OCI-LY3 (cell line): ENCODE measurements at regions not wholly inside any gene's neighbourhood (a gene's known extent, or its start where the extent isn't known, plus 50 kb on each side); places are given as distances from the start of the nearest gene placed in this dataset.
"Not testable (repeated sequence)": the region's sequence is repeated elsewhere in the genome, so short reads cannot be mapped to it uniquely, and the experiment has no call there.

Experiments used
- H2AFZ ChIP-seq: fragments of 200-600, 300-600 bp; shearing (Covaris generic); 2 replicates; pipeline ENCODE4 v1.6.0; 2014; ENCODE audit warnings: antibody characterized with exemption, low read depth, low read length
- H3K27ac ChIP-seq: fragments of 200-600, 300-600 bp; sonication (generic); 2 replicates; pipeline ENCODE4 v1.5.1; 2014; ENCODE audit warnings: mild to moderate bottlenecking, low read length, moderate library complexity, mixed read lengths
- H3K27me3 ChIP-seq: fragments of 200-600, 300-600 bp; sonication (generic); 2 replicates; pipeline ENCODE4 v1.6.1; 2014; ENCODE audit warnings: low read depth, low read length, mixed read lengths
- H3K36me3 ChIP-seq: fragments of 200-600, 300-600 bp; sonication (generic); replicated peaks from 2 replicates; pipeline ENCODE3; 2014; ENCODE audit warnings: low read depth, low read length, mixed read lengths
- H3K4me1 ChIP-seq: fragments of 300-600, 200-600 bp; sonication (generic); 2 replicates; pipeline ENCODE4 v1.6.1; 2014; ENCODE audit warnings: low read length, mixed read lengths
- H3K4me2 ChIP-seq: fragments of 200-600, 300-600 bp; sonication (generic); 2 replicates; pipeline ENCODE4 v1.6.1; 2014; ENCODE audit warnings: low read length, mixed read lengths
- H3K4me3 ChIP-seq: fragments of 300-600, 200-600 bp; sonication (generic); 2 replicates; pipeline ENCODE4 v1.5.1; 2014; ENCODE audit warnings: antibody characterized with exemption, mild to moderate bottlenecking, low read length, moderate library complexity
- H3K79me2 ChIP-seq: fragments of 300-600, 200-600 bp; shearing (Covaris generic); 2 replicates; pipeline ENCODE4 v1.6.1; 2014; ENCODE audit warnings: mild to moderate bottlenecking, low read length, mixed read lengths
- H3K9ac ChIP-seq: fragments of 300-600, 200-600 bp; shearing (Covaris generic); 2 replicates; pipeline ENCODE4 v1.6.0; 2014; ENCODE audit warnings: mild to moderate bottlenecking, low read length, moderate library complexity
- H3K9me3 ChIP-seq: fragments of 200-600, 300-600 bp; shearing (Covaris generic); 2 replicates; pipeline ENCODE4 v1.6.1; 2014; ENCODE audit warnings: low read length, mixed read lengths; ENCODE audit not compliant: insufficient read depth
- H4K20me1 ChIP-seq: fragments of 200-600, 300-600 bp; sonication (generic); 2 replicates; pipeline ENCODE4 v1.6.1; 2016; ENCODE audit warnings: low read length, mixed read lengths; ENCODE audit not compliant: insufficient read depth
- EZH2phosphoT487 ChIP-seq: fragments of 200-600 bp; shearing (Covaris generic); IDR thresholded peaks from 2 replicates; pipeline ENCODE4 v1.6.1; 2018; ENCODE audit warnings: antibody characterized with exemption, mixed run types, low read depth
- TF ChIP-seq, protein P1 (sequence below): fragments of 200-600, 300-600 bp; sonication (generic); IDR thresholded peaks from 2 replicates; pipeline ENCODE4 v1.5.1; 2014; ENCODE audit warnings: antibody characterized with exemption, low read length, low read depth

GRCh38 chr5:68861099-68861498 lies 232.7 kb upstream of the SLC30A5 start:
- Histone ChIP-seq H3K9ac (no peak overlapping the region), H4K20me1 (no peaks in the 10 kb centered on the region), H3K79me2 (no peaks in the 10 kb centered on the region), H3K27ac (no peak overlapping the region), H3K9me3 (no peaks in the 10 kb centered on the region), H3K27me3 (no peaks in the 10 kb centered on the region), H3K4me2 (no peak overlapping the region), H3K4me1 (no peaks in the 10 kb centered on the region), H3K36me3 (no peaks in the 10 kb centered on the region), H2AFZ (no peak overlapping the region), H3K4me3 (no peak overlapping the region)
- TF ChIP-seq, protein P1, sequence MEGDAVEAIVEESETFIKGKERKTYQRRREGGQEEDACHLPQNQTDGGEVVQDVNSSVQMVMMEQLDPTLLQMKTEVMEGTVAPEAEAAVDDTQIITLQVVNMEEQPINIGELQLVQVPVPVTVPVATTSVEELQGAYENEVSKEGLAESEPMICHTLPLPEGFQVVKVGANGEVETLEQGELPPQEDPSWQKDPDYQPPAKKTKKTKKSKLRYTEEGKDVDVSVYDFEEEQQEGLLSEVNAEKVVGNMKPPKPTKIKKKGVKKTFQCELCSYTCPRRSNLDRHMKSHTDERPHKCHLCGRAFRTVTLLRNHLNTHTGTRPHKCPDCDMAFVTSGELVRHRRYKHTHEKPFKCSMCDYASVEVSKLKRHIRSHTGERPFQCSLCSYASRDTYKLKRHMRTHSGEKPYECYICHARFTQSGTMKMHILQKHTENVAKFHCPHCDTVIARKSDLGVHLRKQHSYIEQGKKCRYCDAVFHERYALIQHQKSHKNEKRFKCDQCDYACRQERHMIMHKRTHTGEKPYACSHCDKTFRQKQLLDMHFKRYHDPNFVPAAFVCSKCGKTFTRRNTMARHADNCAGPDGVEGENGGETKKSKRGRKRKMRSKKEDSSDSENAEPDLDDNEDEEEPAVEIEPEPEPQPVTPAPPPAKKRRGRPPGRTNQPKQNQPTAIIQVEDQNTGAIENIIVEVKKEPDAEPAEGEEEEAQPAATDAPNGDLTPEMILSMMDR: no peak
- TF ChIP-seq EZH2phosphoT487: no peak

- Histone ChIP-seq H3K36me3 (no peaks in the 10 kb centered on the region), H3K9me3 (no peaks in the 10 kb centered on the region), H3K27ac (no peak overlapping the region), H3K4me2 (no peak overlapping the region), H3K27me3 (no peaks in the 10 kb centered on the region), H3K4me1 (no peaks in the 10 kb centered on the region), H3K79me2 (no peaks in the 10 kb centered on the region), H2AFZ (no peak overlapping the region), H3K4me3 (no peak overlapping the region), H3K9ac (no peak overlapping the region), H4K20me1 (no peaks in the 10 kb centered on the region)
- no peak for TF ChIP-seq EZH2phosphoT487
- TF ChIP-seq, protein P1: no peak
These were observed 231.3 kb upstream of the SLC30A5 start for GRCh38 chr5:68862560-68862959.

- H2AFZ ChIP-seq, H3K9me3 ChIP-seq, H4K20me1 ChIP-seq, H3K79me2 ChIP-seq, H3K36me3 ChIP-seq, H3K4me2 ChIP-seq, H3K4me3 ChIP-seq, H3K27me3 ChIP-seq, H3K4me1 ChIP-seq, H3K9ac ChIP-seq, H3K27ac ChIP-seq: not testable (repeated sequence)
These were observed 228.6 kb upstream of the SLC30A5 start for GRCh38 chr5:68865192-68865591.

DNA sequence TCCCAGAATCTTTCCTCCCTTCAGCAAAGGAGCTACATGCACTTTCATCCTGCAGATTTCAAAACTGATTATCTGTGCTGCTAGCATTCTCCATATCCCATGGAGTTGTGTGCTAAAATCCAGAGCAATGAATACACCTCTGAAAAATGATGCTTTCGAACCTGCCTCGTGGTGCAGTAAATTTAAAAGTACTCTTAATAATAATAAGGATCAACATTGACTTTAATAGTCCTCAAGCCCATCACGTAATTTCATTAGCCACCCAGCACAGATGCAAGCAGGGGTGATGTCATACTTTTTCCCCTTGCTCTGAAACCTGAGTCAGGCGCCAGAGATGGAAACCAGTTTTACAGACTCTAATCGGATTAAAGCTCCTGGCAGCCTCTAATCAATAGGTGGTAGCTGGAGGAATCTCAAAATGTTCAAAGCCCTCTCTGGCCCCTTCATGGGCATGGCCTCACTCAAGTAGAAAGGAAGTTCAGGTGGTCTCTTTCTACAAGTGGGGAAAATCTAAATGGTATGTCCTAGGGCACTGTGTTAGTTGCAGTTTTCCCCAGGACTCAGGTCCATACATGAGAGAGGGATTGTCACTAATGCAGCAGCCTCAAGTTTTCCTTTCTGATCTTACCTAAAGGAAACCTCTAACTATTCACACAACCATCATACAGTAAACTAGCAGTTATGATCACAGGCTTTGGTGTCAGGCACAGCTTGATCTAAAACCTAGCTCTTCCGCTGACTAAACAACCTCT lies 221.6 kb upstream of the SLC30A5 start:
- no peaks in the 10 kb centered on the region for H3K4me1 ChIP-seq
- H3K4me2 ChIP-seq: no peak overlapping the region
- H3K27ac ChIP-seq: no peak overlapping the region
- no peak overlapping the region for H2AFZ ChIP-seq
- H3K36me3 ChIP-seq: no peaks in the 10 kb centered on the region
- no peak overlapping the region for H3K4me3 ChIP-seq
- no peak overlapping the region for H3K9ac ChIP-seq
- no peak for TF ChIP-seq EZH2phosphoT487
- TF ChIP-seq, protein P1: no peak
- no peaks in the 10 kb centered on the region for H4K20me1 ChIP-seq
- no peaks in the 10 kb centered on the region for H3K79me2 ChIP-seq
- no peaks in the 10 kb centered on the region for H3K27me3 ChIP-seq
- no peaks in the 10 kb centered on the region for H3K9me3 ChIP-seq
